Tibial artery (tissue), 4 donors: ENCODE measurements at regions not wholly inside any gene's neighbourhood (a gene's known extent, or its start where the extent isn't known, plus 50 kb on each side); places are given as distances from the start of the nearest gene placed in this dataset.

Experiments used
- DNase-seq, 2 donors: peaks; one replicate each; pipeline ENCODE4 v3.0.0-alpha.2; 2019
- H3K27ac ChIP-seq, 2 donors: fragments of 200-600 bp; sonication (generic) in 1 of 2; 1 replicate in 1 of 2; 2 replicates in 1 of 2; pipeline ENCODE4 v1.5.1; 2018 to 2019; ENCODE audit warnings: mild to moderate bottlenecking in 1 of 2
- H3K27me3 ChIP-seq, 2 donors: fragments of 200-600 bp; sonication (generic) in 1 of 2; one replicate each; pipeline versions ENCODE4 v1.5.1 to v1.6.0; 2016 to 2019
- H3K36me3 ChIP-seq, 3 donors: fragments of 200-600 bp; sonication (generic) in 2 of 3; one replicate each; pipeline ENCODE4 v1.5.1; 2016 to 2019; ENCODE audit warnings: mild to moderate bottlenecking in 2 of 3
- H3K4me1 ChIP-seq, 4 donors: fragments of 200-600 bp; sonication (generic) in 2 of 4; 1 replicate in 3 of 4; 2 replicates in 1 of 4; pipeline ENCODE4 v1.5.1; 2016 to 2019
- H3K4me3 ChIP-seq, 2 donors: fragments of 200-600 bp; sonication (generic) in 1 of 2; 1 replicate in 1 of 2; 2 replicates in 1 of 2; pipeline ENCODE4 v1.5.1; 2018 to 2019; ENCODE audit warnings: mild to moderate bottlenecking in 2 of 2
- H3K9me3 ChIP-seq, 3 donors: fragments of 200-600 bp; sonication (generic) in 1 of 3; one replicate each; pipeline ENCODE4 v1.5.1; 2016 to 2019
- CTCF ChIP-seq, 2 experiments: fragments of 200-600 bp in 1 of 2; fragments of 450-650 bp in 1 of 2; IDR thresholded peaks; one replicate each; pipeline ENCODE4 v1.5.1; 2017 to 2019; ENCODE audit warnings: antibody characterized with exemption in 2 of 2, mild to moderate bottlenecking in 1 of 2, moderate library complexity in 1 of 2
- intact Hi-C: fragments of 100-400 bp; cut with DNase I; formaldehyde crosslinking; loops from one replicate; pipeline ENCODE4 v1.15.0; 2023; ENCODE audit warnings: low total_unique reads

GRCh38 chr4:60266505-60266904 is 933.6 kb upstream of the ADGRL3 start:
- intact Hi-C loops: no loop called here
- no peaks in the 10 kb centered on the region for H3K36me3 ChIP-seq
- no peaks in the 10 kb centered on the region for H3K9me3 ChIP-seq
- no peak overlapping the region for H3K27ac ChIP-seq
- H3K4me3 ChIP-seq: no peak overlapping the region
- peaks cover 0 to 17% (median 3%) of the 10 kb centered on the region in 4 donors for H3K4me1 ChIP-seq
- no peaks in the 10 kb centered on the region for H3K27me3 ChIP-seq
- no peak for TF ChIP-seq CTCF (IDR thresholded peaks at IDR 0.05)
- DNase-seq: no peak

GRCh38 chr4:60296386-60296785 is 903.7 kb upstream of the ADGRL3 start:
- no peak for TF ChIP-seq CTCF (IDR thresholded peaks at IDR 0.05)
- intact Hi-C loops: no loop called here
- no peak overlapping the region for H3K4me3 ChIP-seq

GRCh38 chr4:60313611-60314178 is 886.4 kb upstream of the ADGRL3 start:
- H3K36me3 ChIP-seq: no peaks in the 10 kb centered on the region
- H3K9me3 ChIP-seq: no peaks in the 10 kb centered on the region
- no peak overlapping the region for H3K4me3 ChIP-seq
- H3K27me3 ChIP-seq: no peaks in the 10 kb centered on the region
- H3K4me1 ChIP-seq: no peaks in the 10 kb centered on the region
- DNase-seq: no peak
- no peak for TF ChIP-seq CTCF (IDR thresholded peaks at IDR 0.05)
- intact Hi-C loops: no loop called here
- no peak overlapping the region for H3K27ac ChIP-seq

More at GRCh38 chr4:60296386-60296785, 903.7 kb upstream of the ADGRL3 start:
- DNase-seq: no peak
- Histone ChIP-seq H3K4me1 (no peaks in the 10 kb centered on the region), H3K27me3 (no peaks in the 10 kb centered on the region), H3K36me3 (no peaks in the 10 kb centered on the region), H3K9me3 (no peaks in the 10 kb centered on the region), H3K27ac (no peak overlapping the region)

- TF ChIP-seq CTCF (IDR thresholded peaks at IDR 0.05): no peak
- Histone ChIP-seq H3K36me3 (no peaks in the 10 kb centered on the region), H3K27me3 (no peaks in the 10 kb centered on the region), H3K4me1 (no peaks in the 10 kb centered on the region), H3K27ac (no peak overlapping the region), H3K9me3 (no peaks in the 10 kb centered on the region), H3K4me3 (no peak overlapping the region)
- no peak for DNase-seq
- intact Hi-C loops: no loop called here
Measured at GRCh38 chr4:60314416-60314815, 885.7 kb upstream of the ADGRL3 start.

- no peaks in the 10 kb centered on the region for H3K27me3 ChIP-seq
- intact Hi-C loops: no loop called here
- no peak for TF ChIP-seq CTCF (IDR thresholded peaks at IDR 0.05)
- H3K4me1 ChIP-seq: no peaks in the 10 kb centered on the region
- no peaks in the 10 kb centered on the region for H3K9me3 ChIP-seq
- no peaks in the 10 kb centered on the region for H3K36me3 ChIP-seq
- DNase-seq: no peak
- no peak overlapping the region for H3K4me3 ChIP-seq
- no peak overlapping the region for H3K27ac ChIP-seq
Measured at GRCh38 chr4:60315586-60315985, 884.5 kb upstream of the ADGRL3 start.

GRCh38 chr4:60326735-60327134 is 873.4 kb upstream of the ADGRL3 start:
- Histone ChIP-seq H3K36me3 (no peaks in the 10 kb centered on the region), H3K4me3 (no peak overlapping the region), H3K9me3 (no peaks in the 10 kb centered on the region), H3K27ac (peak overlapping the region; percentile 36 to 67), H3K4me1 (peaks cover 0 to 19% (median 9%) of the 10 kb centered on the region in 4 donors), H3K27me3 (no peaks in the 10 kb centered on the region)
- DNase-seq: no peak
- no peak for TF ChIP-seq CTCF (IDR thresholded peaks at IDR 0.05)
- intact Hi-C loops: loop anchor here (5.0 kb wide), 1 partner anchor 1181 kb away; no protein-coding TSS in a partner anchor
